HEK293 (cell line): ENCODE measurements at regions not wholly inside any gene's neighbourhood (a gene's known extent, or its start where the extent isn't known, plus 50 kb on each side); places are given as distances from the start of the nearest gene placed in this dataset.

Source experiments
- CTCF ChIA-PET: fragments of 350-600 bp; formaldehyde crosslinking; extraction: SDS; loops from one replicate; lab custom pipeline; 2021; ENCODE audit warnings: antibody characterized with exemption; lab: Yijun Ruan, JAX
- POLR2A ChIA-PET: fragments of 300-600 bp; formaldehyde crosslinking; extraction: SDS; loops from one replicate; lab custom pipeline; 2020; ENCODE audit warnings: antibody characterized with exemption, inconsistent platforms; lab: Yijun Ruan, JAX
- H3K27ac ChIP-seq: fragments of 200-500 bp; sonication (Bioruptor generic); 2 replicates; pipeline ENCODE4 v1.5.1; 2014; ENCODE audit warnings: low read depth, low read length, control low read depth, inconsistent platforms; ENCODE audit errors: extremely low read depth
- H3K36me3 ChIP-seq, 2 experiments: fragments of 200-500 bp in 1 of 2; sonication (Bioruptor generic) in 1 of 2; 1 replicate in 1 of 2; 2 replicates in 1 of 2; pipeline ENCODE4 v1.5.1; 2014 to 2017; ENCODE audit warnings: inconsistent platforms in 2 of 2, low read length in 2 of 2; ENCODE audit not compliant: control insufficient read depth in 2 of 2, insufficient read depth in 1 of 2
- H3K4me1 ChIP-seq: fragments of 200-500 bp; sonication (Bioruptor generic); 2 replicates; pipeline ENCODE4 v1.5.1; 2014; ENCODE audit warnings: mild to moderate bottlenecking, low read length, inconsistent platforms; ENCODE audit not compliant: control insufficient read depth, insufficient read depth
- H3K4me3 ChIP-seq: 2 replicates; pipeline ENCODE4 v1.5.1; 2011; ENCODE audit warnings: low read depth, mild to moderate bottlenecking, control low read depth, low read length, moderate library complexity
- H3K9me3 ChIP-seq: fragments of 200-500 bp; sonication (Bioruptor generic); 2 replicates; pipeline ENCODE4 v1.5.1; 2014; ENCODE audit warnings: low read depth, low read length, inconsistent platforms; ENCODE audit not compliant: control insufficient read depth, insufficient read depth
- KLF9 ChIP-seq: fragments of 450-650 bp; formaldehyde crosslinking; IDR thresholded peaks from 2 replicates; pipeline ENCODE4 v1.5.1; 2016; ENCODE audit warnings: missing biosample characterization, missing genetic modification characterization, low read depth
- PRDM10 ChIP-seq: fragments of 450-650 bp; formaldehyde crosslinking; IDR thresholded peaks from 2 replicates; pipeline ENCODE4 v1.5.1; 2016; ENCODE audit warnings: missing biosample characterization, missing genetic modification characterization
- PRDM6 ChIP-seq: fragments of 450-650 bp; formaldehyde crosslinking; IDR thresholded peaks from 2 replicates; pipeline ENCODE4 v1.5.1; 2017; ENCODE audit warnings: missing biosample characterization, missing genetic modification characterization
- SP3 ChIP-seq: fragments of 450-650 bp; formaldehyde crosslinking; IDR thresholded peaks from 2 replicates; pipeline ENCODE4 v1.5.1; 2016; ENCODE audit warnings: missing biosample characterization, missing genetic modification characterization
- WT1 ChIP-seq: fragments of 450-650 bp; formaldehyde crosslinking; IDR thresholded peaks from 2 replicates; pipeline ENCODE4 v1.5.1; 2016; ENCODE audit warnings: missing biosample characterization, missing genetic modification characterization
- ZBTB48 ChIP-seq: fragments of 450-650 bp; formaldehyde crosslinking; IDR thresholded peaks from 2 replicates; pipeline ENCODE4 v1.5.1; 2016; ENCODE audit warnings: missing biosample characterization, missing genetic modification characterization
- ZBTB7A ChIP-seq: fragments of 450-650 bp; formaldehyde crosslinking; IDR thresholded peaks from 2 replicates; pipeline ENCODE4 v1.5.1; 2016; ENCODE audit warnings: low read depth, missing biosample characterization, missing genetic modification characterization
- ZNF10 ChIP-seq: fragments of 450-650 bp; formaldehyde crosslinking; IDR thresholded peaks from 2 replicates; pipeline ENCODE4 v1.5.1; 2017; ENCODE audit warnings: missing biosample characterization, missing genetic modification characterization
- ZNF133 ChIP-seq: fragments of 450-650 bp; formaldehyde crosslinking; IDR thresholded peaks from 2 replicates; pipeline ENCODE4 v1.5.1; 2016; ENCODE audit warnings: missing biosample characterization, missing genetic modification characterization
- ZNF175 ChIP-seq: fragments of 450-650 bp; formaldehyde crosslinking; IDR thresholded peaks from 2 replicates; pipeline ENCODE4 v1.5.1; 2016; ENCODE audit warnings: missing biosample characterization, missing genetic modification characterization
- ZNF211 ChIP-seq: fragments of 450-650 bp; formaldehyde crosslinking; IDR thresholded peaks from 2 replicates; pipeline ENCODE4 v1.5.1; 2016; ENCODE audit warnings: low read depth, missing biosample characterization, missing genetic modification characterization
- ZNF266 ChIP-seq: fragments of 450-650 bp; formaldehyde crosslinking; IDR thresholded peaks from 2 replicates; pipeline ENCODE4 v1.5.1; 2016; ENCODE audit warnings: missing biosample characterization, missing genetic modification characterization, low read depth
- ZNF391 ChIP-seq: fragments of 450-650 bp; formaldehyde crosslinking; IDR thresholded peaks from 2 replicates; pipeline ENCODE4 v1.5.1; 2016; ENCODE audit warnings: low read depth, missing biosample characterization, missing genetic modification characterization, borderline replicate concordance
- ZNF514 ChIP-seq: fragments of 450-650 bp; formaldehyde crosslinking; IDR thresholded peaks from 2 replicates; pipeline ENCODE4 v1.5.1; 2016; ENCODE audit warnings: missing biosample characterization, missing genetic modification characterization
- ZNF555 ChIP-seq: fragments of 450-650 bp; formaldehyde crosslinking; conservative IDR thresholded peaks from 2 replicates; pipeline ENCODE4 v1.5.1; 2017; ENCODE audit warnings: missing biosample characterization, mild to moderate bottlenecking, missing genetic modification characterization, inconsistent platforms
- ZNF571 ChIP-seq: fragments of 450-650 bp; formaldehyde crosslinking; IDR thresholded peaks from 2 replicates; pipeline ENCODE4 v1.5.0; 2017; ENCODE audit warnings: missing biosample characterization, missing genetic modification characterization
- ZNF585B ChIP-seq: fragments of 450-650 bp; formaldehyde crosslinking; IDR thresholded peaks from 2 replicates; pipeline ENCODE4 v1.5.1; 2016; ENCODE audit warnings: missing biosample characterization, missing genetic modification characterization
- ZNF639 ChIP-seq: fragments of 450-650 bp; formaldehyde crosslinking; IDR thresholded peaks from 2 replicates; pipeline ENCODE4 v1.5.1; 2016; ENCODE audit warnings: missing biosample characterization, missing genetic modification characterization
- ZNF692 ChIP-seq: fragments of 450-650 bp; formaldehyde crosslinking; IDR thresholded peaks from 2 replicates; pipeline ENCODE4 v1.5.1; 2016; ENCODE audit warnings: missing biosample characterization, missing genetic modification characterization
- ZNF747 ChIP-seq: fragments of 450-650 bp; formaldehyde crosslinking; IDR thresholded peaks from 2 replicates; pipeline ENCODE4 v1.5.1; 2016; ENCODE audit warnings: missing biosample characterization, missing genetic modification characterization
- ZNF76 ChIP-seq: fragments of 450-650 bp; formaldehyde crosslinking; IDR thresholded peaks from 2 replicates; pipeline ENCODE4; 2016; ENCODE audit warnings: low read depth, missing biosample characterization, missing genetic modification characterization, borderline replicate concordance
- ZNF791 ChIP-seq: fragments of 450-650 bp; formaldehyde crosslinking; IDR thresholded peaks from 2 replicates; pipeline ENCODE4 v1.5.1; 2016; ENCODE audit warnings: missing biosample characterization, missing genetic modification characterization
- ZSCAN18 ChIP-seq: fragments of 450-650 bp; formaldehyde crosslinking; IDR thresholded peaks from 2 replicates; pipeline ENCODE4 v1.5.1; 2016; ENCODE audit warnings: missing biosample characterization, missing genetic modification characterization
- TF ChIP-seq, protein P1 (sequence below): fragments of 450-650 bp; formaldehyde crosslinking; optimal IDR thresholded peaks from 2 replicates; pipeline ENCODE3; 2016; ENCODE audit warnings: missing biosample characterization, mild to moderate bottlenecking, missing genetic modification characterization

GRCh38 chr3:148211725-148212124 is 486.0 kb upstream of the AGTR1 start (continued):
- TF ChIP-seq PRDM10 (tag by site-specific recombination) (no peak), ZNF76 (tag by site-specific recombination) (no peak), ZNF555 (tag by site-specific recombination) (no peak), ZNF10 (tag by site-specific recombination) (no peak), ZNF266 (no peak)
- TF ChIP-seq, protein P1, sequence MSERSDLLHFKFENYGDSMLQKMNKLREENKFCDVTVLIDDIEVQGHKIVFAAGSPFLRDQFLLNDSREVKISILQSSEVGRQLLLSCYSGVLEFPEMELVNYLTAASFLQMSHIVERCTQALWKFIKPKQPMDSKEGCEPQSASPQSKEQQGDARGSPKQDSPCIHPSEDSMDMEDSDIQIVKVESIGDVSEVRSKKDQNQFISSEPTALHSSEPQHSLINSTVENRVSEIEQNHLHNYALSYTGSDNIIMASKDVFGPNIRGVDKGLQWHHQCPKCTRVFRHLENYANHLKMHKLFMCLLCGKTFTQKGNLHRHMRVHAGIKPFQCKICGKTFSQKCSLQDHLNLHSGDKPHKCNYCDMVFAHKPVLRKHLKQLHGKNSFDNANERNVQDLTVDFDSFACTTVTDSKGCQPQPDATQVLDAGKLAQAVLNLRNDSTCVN (tag by site-specific recombination), result no peak
- TF ChIP-seq, all 188 proteins: peak for 0

DNA sequence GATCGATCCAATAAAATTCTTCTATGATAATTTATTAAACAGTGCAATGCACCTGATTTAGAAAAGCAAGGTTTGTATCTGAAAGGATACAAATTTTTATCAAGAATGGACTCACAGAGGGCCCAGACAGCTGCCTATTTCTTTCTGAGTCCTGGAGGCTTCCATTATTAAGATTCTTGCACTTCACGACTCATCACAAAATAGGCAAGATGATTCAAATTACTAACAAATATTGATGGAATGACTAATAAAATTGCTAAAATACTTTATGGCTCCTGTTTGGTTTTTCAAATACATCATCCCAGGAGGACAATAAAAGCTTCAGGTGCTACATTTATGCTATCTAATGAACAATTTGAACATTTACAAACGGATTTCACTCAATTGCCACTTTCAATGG is 483.0 kb upstream of the AGTR1 start:
- ChIA-PET CTCF (no interaction called here), POLR2A (no interaction called here)
- Histone ChIP-seq H3K4me3 (no peak overlapping the region), H3K4me1 (no peaks in the 10 kb centered on the region), H3K9me3 (no peaks in the 10 kb centered on the region), H3K36me3 (no peaks in the 10 kb centered on the region), H3K27ac (no peak overlapping the region)
- TF ChIP-seq ZNF747 (no peak), PRDM6 (tag by site-specific recombination) (no peak), ZNF133 (tag by site-specific recombination) (no peak), ZNF391 (tag by site-specific recombination) (no peak), ZBTB7A (no peak)

DNA sequence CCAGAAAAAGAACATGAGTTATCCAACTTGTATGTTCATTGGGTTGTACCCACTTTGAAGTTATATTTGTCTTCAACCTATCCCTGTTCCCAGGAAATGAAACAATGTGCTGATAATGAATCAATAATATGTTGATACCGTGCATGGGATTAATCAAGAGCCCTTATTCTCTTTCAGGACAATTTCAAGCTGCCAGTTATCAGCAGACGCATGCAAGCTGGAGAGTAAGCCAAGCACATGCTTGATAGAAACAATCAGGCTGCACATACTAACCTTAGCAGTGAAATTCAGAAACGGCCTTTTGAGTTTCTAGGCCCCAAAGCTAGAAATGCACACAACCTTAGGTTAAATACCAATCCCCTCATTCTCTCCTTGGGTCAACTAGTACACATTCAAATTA is 480.4 kb upstream of the AGTR1 start:
- Histone ChIP-seq H3K36me3 (no peaks in the 10 kb centered on the region), H3K4me1 (no peaks in the 10 kb centered on the region), H3K4me3 (no peak overlapping the region), H3K9me3 (no peaks in the 10 kb centered on the region), H3K27ac (no peak overlapping the region)
- POLR2A ChIA-PET, result no interaction called here
- CTCF ChIA-PET, result no interaction called here
- no peak for TF ChIP-seq ZNF639
- no peak for TF ChIP-seq ZNF692 (tag by site-specific recombination)
- no peak for TF ChIP-seq KLF9 (tag by site-specific recombination)
- TF ChIP-seq ZNF791, result no peak
- TF ChIP-seq ZBTB48 (tag by site-specific recombination), result no peak
- no peak for TF ChIP-seq ZSCAN18
- TF ChIP-seq ZNF175, result no peak
- TF ChIP-seq ZNF514 (tag by site-specific recombination), result no peak
- no peak for TF ChIP-seq ZNF571
- TF ChIP-seq SP3 (tag by site-specific recombination), result no peak
- no peak for TF ChIP-seq ZNF585B (tag by site-specific recombination)
- no peak for TF ChIP-seq ZNF211 (tag by site-specific recombination)
- TF ChIP-seq WT1, result no peak
